Sigmoid colon (tissue), 6 donors: ENCODE measurements at regions not wholly inside any gene's neighbourhood (a gene's known extent, or its start where the extent isn't known, plus 50 kb on each side); places are given as distances from the start of the nearest gene placed in this dataset.

ENCODE experiments used
- DNase-seq: peaks from one replicate; pipeline ENCODE4 v3.0.0-alpha.2; 2019
- H3K27ac ChIP-seq, 4 donors: fragments of 200-600 bp; sonication (generic); one replicate each; pipeline ENCODE4 v1.5.1; 2016 to 2019; ENCODE audit warnings: mild to moderate bottlenecking in 1 of 4
- H3K27me3 ChIP-seq, 3 donors: fragments of 200-600 bp; sonication (generic); one replicate each; pipeline ENCODE4 v1.5.1; 2019; ENCODE audit warnings: mild to moderate bottlenecking in 1 of 3
- H3K36me3 ChIP-seq, 4 donors: fragments of 200-600 bp; sonication (generic); one replicate each; pipeline ENCODE4 v1.5.1; 2016 to 2019
- H3K4me1 ChIP-seq, 4 donors: fragments of 200-600 bp; sonication (generic); one replicate each; pipeline ENCODE4 v1.5.1; 2017 to 2019
- H3K4me3 ChIP-seq, 4 donors: fragments of 200-600 bp; sonication (generic); one replicate each; pipeline ENCODE4 v1.5.1; 2017 to 2019; ENCODE audit warnings: mild to moderate bottlenecking in 2 of 4, moderate library complexity in 1 of 4
- H3K9me3 ChIP-seq, 4 donors: fragments of 200-600 bp in 3 of 4; sonication (generic) in 3 of 4; one replicate each; pipeline versions ENCODE4 v1.5.1 to v1.6.1; 2013 to 2019
- CTCF ChIP-seq, 4 experiments: fragments of 450-650 bp in 3 of 4; fragments of 200-600 bp in 1 of 4; IDR thresholded peaks; one replicate each; pipeline ENCODE4 v1.5.1; 2016 to 2019; ENCODE audit warnings: antibody characterized with exemption in 4 of 4, mild to moderate bottlenecking in 3 of 4, moderate library complexity in 2 of 4
- EP300 ChIP-seq, 4 donors: sonication (generic); formaldehyde crosslinking; IDR thresholded peaks; one replicate each; pipeline ENCODE4 v1.6.1; 2017; ENCODE audit warnings: antibody characterized with exemption in 4 of 4
- POLR2A ChIP-seq, 2 donors: fragments of 450-650 bp; IDR thresholded peaks; one replicate each; pipeline ENCODE4 v1.6.1; 2016; ENCODE audit warnings: antibody characterized with exemption in 2 of 2, mild to moderate bottlenecking in 2 of 2, moderate library complexity in 2 of 2
- POLR2AphosphoS5 ChIP-seq, 4 donors: sonication (generic); formaldehyde crosslinking; IDR thresholded peaks; one replicate each; pipeline ENCODE4 v1.6.1; 2017; ENCODE audit warnings: antibody characterized with exemption in 4 of 4
- WGBS, 2 donors: extraction: QIAGEN DNeasy Blood & Tissue Kit; methylation state at CpG; one replicate each; pipeline ENCODE4 v1.1.7; 2013; 5-methylcytosine and 5-hydroxymethylcytosine counted together
- intact Hi-C: fragments of 100-400 bp; cut with DNase I; formaldehyde crosslinking; loops from one replicate; pipeline ENCODE4 v1.15.1; 2023
- donor health status: healthy with polysubstance abuse.
- donor health status: healthy.

GRCh38 chr7:46444256-46444655, 523.2 kb upstream of the IGFBP3 start:
- no peak overlapping the region for H3K4me3 ChIP-seq
- no peak for DNase-seq
- H3K4me1 ChIP-seq = no peaks in the 10 kb centered on the region
- TF ChIP-seq CTCF (IDR thresholded peaks at IDR 0.05) (no peak), EP300 (IDR thresholded peaks at IDR 0.05) (no peak), POLR2A (IDR thresholded peaks at IDR 0.05) (no peak), POLR2AphosphoS5 (IDR thresholded peaks at IDR 0.05) (no peak)
- no peaks in the 10 kb centered on the region for H3K27me3 ChIP-seq
- WGBS, 2 donors = 72 to 81% methylated on average over 3 of the region's 3 CpGs
- H3K9me3 ChIP-seq = no peaks in the 10 kb centered on the region
- intact Hi-C loops = no loop called here
- no peaks in the 10 kb centered on the region for H3K36me3 ChIP-seq
- no peak overlapping the region for H3K27ac ChIP-seq

- H3K36me3 ChIP-seq = no peaks in the 10 kb centered on the region
- no peak overlapping the region for H3K27ac ChIP-seq
- H3K27me3 ChIP-seq = no peaks in the 10 kb centered on the region
- H3K9me3 ChIP-seq = peaks cover 0 to 8% (median 0%) of the 10 kb centered on the region in 4 donors
- no peak overlapping the region for H3K4me3 ChIP-seq
- TF ChIP-seq EP300 (IDR thresholded peaks at IDR 0.05) (no peak), CTCF (IDR thresholded peaks at IDR 0.05) (no peak)
- intact Hi-C loops = no loop called here
- no peak for DNase-seq
- WGBS, 2 donors = 71 to 79% methylated on average over 6 of the region's 6 CpGs
- no peaks in the 10 kb centered on the region for H3K4me1 ChIP-seq
These were observed 519.1 kb upstream of the IGFBP3 start for GRCh38 chr7:46440186-46440585.

GRCh38 chr7:46432708-46433107, 511.6 kb upstream of the IGFBP3 start:
- Histone ChIP-seq H3K9me3 (peaks cover 0 to 8% (median 0%) of the 10 kb centered on the region in 4 donors), H3K27ac (no peak overlapping the region), H3K4me3 (no peak overlapping the region), H3K27me3 (no peaks in the 10 kb centered on the region), H3K4me1 (no peaks in the 10 kb centered on the region), H3K36me3 (no peaks in the 10 kb centered on the region)
- WGBS, 2 donors = 33 to 40% methylated on average over 4 of the region's 4 CpGs
- intact Hi-C loops = no loop called here
- no peak for DNase-seq
- no peak for TF ChIP-seq POLR2A (IDR thresholded peaks at IDR 0.05)

GRCh38 chr7:46428295-46428694, 507.2 kb upstream of the IGFBP3 start:
- TF ChIP-seq CTCF (IDR thresholded peaks at IDR 0.05) = no peak
- TF ChIP-seq POLR2AphosphoS5 (IDR thresholded peaks at IDR 0.05) = no peak
- no peak for TF ChIP-seq EP300 (IDR thresholded peaks at IDR 0.05)
- TF ChIP-seq POLR2A (IDR thresholded peaks at IDR 0.05) = no peak
- Histone ChIP-seq H3K27me3 (no peaks in the 10 kb centered on the region), H3K4me1 (no peaks in the 10 kb centered on the region), H3K27ac (no peak overlapping the region), H3K4me3 (no peak overlapping the region), H3K9me3 (no peaks in the 10 kb centered on the region), H3K36me3 (no peaks in the 10 kb centered on the region)
- intact Hi-C loops = no loop called here
- DNase-seq = no peak

- intact Hi-C loops = no loop called here
- H3K36me3 ChIP-seq = no peaks in the 10 kb centered on the region
- TF ChIP-seq POLR2AphosphoS5 (IDR thresholded peaks at IDR 0.05) = no peak
- no peak for TF ChIP-seq EP300 (IDR thresholded peaks at IDR 0.05)
- TF ChIP-seq POLR2A (IDR thresholded peaks at IDR 0.05) = no peak
- no peak for TF ChIP-seq CTCF (IDR thresholded peaks at IDR 0.05)
- H3K4me1 ChIP-seq = no peaks in the 10 kb centered on the region
- no peaks in the 10 kb centered on the region for H3K9me3 ChIP-seq
- no peak overlapping the region for H3K4me3 ChIP-seq
- no peak overlapping the region for H3K27ac ChIP-seq
- 84 to 88% methylated on average over 1 of the region's 1 CpG for WGBS, 2 donors
- no peaks in the 10 kb centered on the region for H3K27me3 ChIP-seq
- DNase-seq = no peak
These were observed 503.9 kb upstream of the IGFBP3 start for GRCh38 chr7:46424934-46425333.
